Adrenal gland (tissue), 5 donors: ENCODE measurements at regions not wholly inside any gene's neighbourhood (a gene's known extent, or its start where the extent isn't known, plus 50 kb on each side); places are given as distances from the start of the nearest gene placed in this dataset.

Experiments
- CTCF ChIP-seq, 6 experiments: fragments of 450-650 bp in 4 of 6; fragments of 200-600 bp in 2 of 6; sonication (generic) in 1 of 6; IDR thresholded peaks; 1 replicate in 5 of 6; 2 replicates in 1 of 6; pipeline versions ENCODE4 v1.5.1 to v1.8.0; 2016 to 2021; ENCODE audit warnings: antibody characterized with exemption in 6 of 6, mild to moderate bottlenecking in 2 of 6, moderate library complexity in 1 of 6
- POLR2A ChIP-seq, 2 donors: fragments of 450-650 bp; IDR thresholded peaks; one replicate each; pipeline ENCODE4 v1.6.1; 2017; ENCODE audit warnings: antibody characterized with exemption in 2 of 2, mild to moderate bottlenecking in 2 of 2, moderate library complexity in 1 of 2
- donor health status: DM: no; HTN: no; CAD: no.

DNA sequence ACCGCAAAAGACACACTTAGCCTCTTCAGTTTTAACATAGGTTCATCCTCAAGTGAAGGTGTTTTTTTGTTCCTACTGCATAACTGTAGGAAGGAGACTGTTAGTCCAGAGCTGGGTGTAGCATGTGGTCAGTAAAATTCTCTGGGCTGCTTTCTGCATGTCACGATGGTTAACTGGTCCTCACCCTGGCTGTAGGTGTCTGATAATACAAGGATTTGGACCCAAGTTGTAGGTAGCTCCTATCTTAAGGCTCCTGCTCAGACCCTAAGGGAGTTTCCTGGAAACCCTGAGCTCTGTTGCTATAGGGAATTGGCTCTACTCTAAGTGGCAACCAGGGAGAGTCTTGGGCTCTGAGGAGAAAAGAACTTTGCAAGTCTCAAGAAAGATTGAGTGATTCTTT, 112.9 kb downstream of the SAMD9 start:
- TF ChIP-seq CTCF (IDR thresholded peaks at IDR 0.05) (no peak), POLR2A (IDR thresholded peaks at IDR 0.05) (no peak)
